ENCODE measurements at regions not wholly inside any gene's neighbourhood (a gene's known extent, or its start where the extent isn't known, plus 50 kb on each side); places are given as distances from the start of the nearest gene placed in this dataset.

DNA sequence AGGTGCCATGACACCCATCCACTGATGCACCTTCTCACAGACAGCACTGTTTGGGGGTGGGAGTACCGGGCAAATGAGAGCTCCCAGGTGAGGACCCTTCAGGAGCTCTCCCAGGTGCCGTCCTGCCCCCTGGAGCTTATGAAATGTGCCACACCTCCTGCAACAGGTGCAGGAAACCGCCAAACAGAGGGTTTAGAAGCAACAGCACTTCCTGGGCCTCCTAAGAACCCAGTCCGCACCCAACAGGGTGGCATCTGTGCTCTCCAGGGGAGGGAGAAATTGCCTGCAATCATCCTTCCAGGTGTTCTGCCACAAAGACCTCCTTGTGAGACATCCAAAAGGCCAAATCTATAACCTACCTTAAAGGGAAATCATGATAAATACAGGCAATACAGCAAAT, 87.7 kb upstream of the ATP1B1 start:
- TF ChIP-seq, protein P1, sequence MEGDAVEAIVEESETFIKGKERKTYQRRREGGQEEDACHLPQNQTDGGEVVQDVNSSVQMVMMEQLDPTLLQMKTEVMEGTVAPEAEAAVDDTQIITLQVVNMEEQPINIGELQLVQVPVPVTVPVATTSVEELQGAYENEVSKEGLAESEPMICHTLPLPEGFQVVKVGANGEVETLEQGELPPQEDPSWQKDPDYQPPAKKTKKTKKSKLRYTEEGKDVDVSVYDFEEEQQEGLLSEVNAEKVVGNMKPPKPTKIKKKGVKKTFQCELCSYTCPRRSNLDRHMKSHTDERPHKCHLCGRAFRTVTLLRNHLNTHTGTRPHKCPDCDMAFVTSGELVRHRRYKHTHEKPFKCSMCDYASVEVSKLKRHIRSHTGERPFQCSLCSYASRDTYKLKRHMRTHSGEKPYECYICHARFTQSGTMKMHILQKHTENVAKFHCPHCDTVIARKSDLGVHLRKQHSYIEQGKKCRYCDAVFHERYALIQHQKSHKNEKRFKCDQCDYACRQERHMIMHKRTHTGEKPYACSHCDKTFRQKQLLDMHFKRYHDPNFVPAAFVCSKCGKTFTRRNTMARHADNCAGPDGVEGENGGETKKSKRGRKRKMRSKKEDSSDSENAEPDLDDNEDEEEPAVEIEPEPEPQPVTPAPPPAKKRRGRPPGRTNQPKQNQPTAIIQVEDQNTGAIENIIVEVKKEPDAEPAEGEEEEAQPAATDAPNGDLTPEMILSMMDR (IDR thresholded peaks at IDR 0.05), result no peak
- TF ChIP-seq POLR2A (IDR thresholded peaks at IDR 0.05), result no peak

Measured in tibial nerve (tissue), 3 donors.